ENCODE measurements at regions not wholly inside any gene's neighbourhood (a gene's known extent, or its start where the extent isn't known, plus 50 kb on each side); places are given as distances from the start of the nearest gene placed in this dataset.

DNA sequence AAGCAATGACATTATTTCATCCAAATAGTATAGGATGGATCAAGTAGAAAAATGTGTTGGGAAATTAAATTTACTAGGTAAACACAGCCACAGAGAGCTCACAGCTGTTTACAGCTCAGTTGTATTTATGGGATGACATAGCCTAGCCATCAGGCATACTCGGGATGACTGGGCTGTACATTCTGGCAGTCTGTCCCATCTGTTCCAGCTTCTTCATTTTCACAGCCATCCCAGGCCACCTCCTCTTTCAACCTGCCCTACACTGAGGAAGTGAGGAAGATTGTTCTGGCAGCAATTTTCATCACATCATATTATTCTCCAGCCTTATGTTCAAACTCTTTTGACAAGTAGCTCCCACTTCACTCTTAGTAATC, 98.4 kb upstream of the PFN2 start:
- no peak for DNase-seq (ENCODE audit: low spot score)

DNA sequence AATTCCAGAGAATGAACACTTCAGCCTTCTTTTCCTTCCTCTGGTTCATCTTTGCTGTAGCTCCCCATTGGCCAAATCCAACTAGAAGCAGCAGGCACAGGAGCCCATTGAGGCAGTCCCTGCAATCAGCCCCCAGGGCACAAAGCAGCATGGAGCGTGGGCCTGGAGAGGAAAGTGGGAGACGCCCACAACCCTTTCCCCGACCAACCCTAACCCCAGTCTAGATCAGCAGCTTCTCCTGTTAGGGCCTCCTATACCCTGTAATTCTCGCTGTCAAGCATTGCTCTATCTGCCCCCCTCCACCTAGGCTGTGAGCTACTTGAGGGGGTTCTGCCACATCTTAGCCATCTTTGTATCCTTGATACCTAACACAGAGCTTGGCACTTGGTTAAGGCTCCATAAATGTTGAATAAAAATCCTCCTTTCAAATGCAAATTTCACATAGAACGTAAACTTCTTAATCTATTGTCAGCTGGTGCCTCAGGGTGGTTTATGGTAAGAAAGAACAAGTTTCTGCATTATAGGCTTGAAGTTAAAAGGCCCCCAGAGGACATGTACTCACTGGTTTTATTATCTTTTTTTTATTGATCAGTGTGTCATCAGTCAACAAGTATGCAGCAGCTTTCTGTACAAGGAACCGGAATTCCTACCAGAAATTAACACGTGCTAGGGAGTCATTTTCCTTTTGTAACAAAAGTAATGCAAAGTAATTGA, 97.9 kb upstream of the PFN2 start:
- DNase-seq (ENCODE audit: low spot score): no peak

DNA sequence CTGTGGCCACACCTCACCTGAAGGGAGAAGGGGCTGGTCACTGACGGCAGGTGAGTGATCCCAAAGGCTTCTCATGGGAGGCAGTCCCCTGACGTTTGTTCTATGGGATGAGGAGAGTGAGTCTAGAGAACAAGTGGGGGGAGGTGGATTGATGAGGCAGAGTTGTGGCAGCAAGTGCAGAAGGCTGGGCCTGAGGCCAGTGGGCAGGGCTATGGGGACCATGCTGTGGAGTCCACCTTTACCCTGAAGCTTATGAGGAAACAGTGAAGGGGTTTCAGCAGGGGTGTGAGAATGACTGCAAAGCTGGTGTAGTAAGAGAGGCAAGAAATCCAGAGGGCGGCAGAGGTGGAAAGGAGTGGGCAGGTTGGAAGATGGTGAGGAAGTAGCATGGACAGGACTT, 96.9 kb upstream of the PFN2 start:
- no peak for DNase-seq (ENCODE audit: low spot score)

DNA sequence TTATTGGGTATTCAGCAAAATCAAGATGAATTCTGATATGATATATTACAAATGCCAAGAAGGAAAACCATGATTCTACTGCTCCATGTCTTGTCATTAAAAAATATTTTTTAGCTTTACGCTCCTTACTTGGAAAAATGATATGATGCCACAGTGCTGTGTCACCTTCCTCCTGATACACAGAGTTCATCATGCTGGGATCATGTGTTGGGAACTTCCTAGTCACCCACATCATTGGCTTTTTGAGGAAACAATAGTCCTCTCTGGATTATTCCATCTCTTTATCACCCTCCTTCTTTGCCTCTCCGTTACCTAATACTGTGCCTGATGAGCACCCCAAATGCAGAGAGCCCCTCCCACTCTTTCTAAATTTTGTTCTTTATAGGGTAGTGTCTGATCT, 94.3 kb upstream of the PFN2 start:
- no peak for DNase-seq (ENCODE audit: low spot score)

DNA sequence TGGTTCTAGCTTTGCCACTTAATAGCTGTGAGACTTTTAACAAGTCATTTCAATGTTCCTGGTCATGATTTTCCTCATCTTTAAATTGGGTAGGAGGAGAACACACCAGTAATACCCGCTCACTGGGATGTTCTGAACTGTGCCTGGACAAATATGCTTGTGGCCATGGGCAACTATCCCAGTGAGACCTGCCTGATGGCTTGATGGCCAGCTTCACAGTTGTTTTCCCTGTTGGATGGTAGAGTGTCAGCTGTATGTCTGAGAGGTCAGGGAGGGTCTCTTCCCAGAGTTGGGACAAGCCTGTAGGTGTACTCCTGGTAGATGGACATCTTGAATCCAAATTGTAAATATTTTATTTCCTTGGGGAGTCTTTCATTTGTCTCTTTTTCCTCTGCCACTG, 92.5 kb upstream of the PFN2 start:
- DNase-seq (ENCODE audit: low spot score): no peak

DNA sequence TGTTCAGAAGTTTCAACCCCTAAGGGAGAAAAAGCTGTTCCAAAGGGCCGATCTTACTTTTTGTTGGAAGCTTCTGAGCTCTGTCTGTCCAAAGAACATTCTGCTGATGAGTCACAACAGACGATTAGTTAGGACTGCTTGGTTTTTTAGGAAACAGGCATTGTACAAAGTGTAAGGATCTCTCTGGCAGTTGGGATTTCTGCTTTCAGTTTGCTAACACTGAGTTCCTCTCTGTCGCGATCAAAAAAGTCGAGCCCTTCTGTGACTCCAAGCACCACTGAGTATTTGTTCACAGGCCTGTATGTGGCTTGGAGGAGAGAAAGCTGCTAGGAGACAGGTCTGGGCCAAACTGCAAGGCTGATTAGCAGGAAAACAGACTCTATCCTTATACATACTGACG, 91.8 kb upstream of the PFN2 start:
- no peak for DNase-seq (ENCODE audit: low spot score)

DNA sequence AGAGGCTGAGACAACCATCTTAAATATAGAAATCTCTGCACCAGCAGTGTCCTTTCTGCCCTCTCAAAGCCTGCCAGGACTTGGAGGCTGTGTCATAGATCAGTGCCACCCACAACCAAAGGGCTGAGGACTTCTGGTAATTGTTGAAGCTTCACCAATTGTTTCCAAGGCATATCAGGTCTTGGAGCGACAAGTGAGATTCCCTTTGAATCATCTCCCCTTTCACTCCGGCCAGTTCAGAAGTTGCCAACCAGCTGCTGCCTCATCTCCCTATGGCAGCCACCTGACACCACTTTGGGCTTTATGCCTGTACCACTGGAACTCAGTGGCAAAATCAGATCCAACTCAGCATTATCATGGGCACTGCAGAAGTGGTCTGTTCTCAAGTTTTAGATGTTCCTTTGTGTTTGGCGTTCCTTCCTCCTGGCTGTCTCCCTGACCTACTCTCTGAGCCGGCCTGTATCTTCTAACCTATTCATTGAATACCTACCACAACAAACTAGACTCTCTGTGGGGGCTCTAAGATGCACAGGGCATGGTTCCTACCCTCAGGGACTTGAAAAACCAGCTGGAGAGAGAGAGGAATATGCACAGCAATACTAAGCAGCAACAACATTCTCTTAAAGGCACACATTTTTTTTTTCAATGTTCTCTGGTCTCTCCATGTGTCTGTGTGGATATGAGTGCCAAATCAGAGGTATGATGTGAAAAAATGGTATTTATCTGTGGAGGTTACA, 90.8 kb upstream of the PFN2 start:
- no peak for DNase-seq (ENCODE audit: low spot score)

DNA sequence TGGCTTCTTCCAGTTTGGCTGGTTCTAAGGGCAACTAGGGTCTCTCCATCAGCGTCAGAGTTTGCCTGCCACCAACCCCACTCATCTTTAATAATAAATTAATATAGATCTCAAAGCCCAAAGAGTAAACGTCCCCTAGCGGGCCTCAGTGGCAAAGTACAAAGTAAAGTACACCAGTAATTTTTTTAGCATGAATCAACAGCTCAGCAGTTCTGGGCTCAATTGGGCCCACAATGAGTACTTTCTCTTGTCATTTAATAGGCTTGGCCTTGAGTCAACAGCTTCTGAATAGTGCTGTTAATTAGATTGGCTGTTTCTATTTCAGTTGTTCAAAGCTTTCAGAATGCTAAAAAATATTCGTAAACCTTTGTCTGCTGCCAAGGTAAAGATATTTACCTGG, 89.0 kb upstream of the PFN2 start:
- DNase-seq (ENCODE audit: low spot score): no peak

DNA sequence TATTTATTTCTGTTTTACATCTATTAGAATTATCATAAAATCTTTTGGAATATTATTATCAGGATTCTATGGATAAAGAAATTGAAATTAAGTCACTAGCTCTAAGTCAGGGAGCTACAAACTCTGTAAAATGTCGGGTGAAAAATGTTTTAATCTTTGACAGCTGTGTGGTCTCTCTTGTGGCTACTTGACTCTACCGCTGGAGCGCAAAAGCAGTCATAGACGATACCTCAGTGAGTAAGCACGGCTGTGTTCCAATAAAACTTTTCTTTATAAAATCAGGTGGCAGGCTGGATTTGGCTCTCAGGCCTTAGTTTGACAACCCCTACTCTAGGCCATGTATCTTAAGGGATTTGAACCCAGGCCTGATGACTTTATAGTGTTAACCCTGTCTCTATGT, 88.5 kb upstream of the PFN2 start:
- DNase-seq (ENCODE audit: low spot score): no peak

DNA sequence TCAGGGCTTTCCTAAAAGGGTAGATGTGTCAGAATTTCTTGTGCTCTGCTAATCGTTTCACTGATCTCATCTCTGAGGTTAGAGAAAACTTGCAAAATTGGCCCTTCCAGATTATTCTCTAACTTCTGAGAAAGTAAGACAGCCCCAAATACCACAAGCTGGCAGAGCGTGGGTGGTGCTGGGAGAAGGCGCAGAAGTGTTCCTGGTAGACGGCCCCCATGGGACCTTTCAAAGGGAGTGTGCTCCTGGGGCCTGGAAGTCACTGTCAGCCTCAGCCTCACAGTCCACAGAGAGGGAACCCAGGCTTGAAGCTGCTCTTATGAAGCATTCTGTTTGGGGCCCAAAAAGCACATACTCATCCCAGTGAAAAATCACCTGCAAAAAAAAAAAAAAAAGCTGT, 86.5 kb upstream of the PFN2 start:
- DNase-seq (ENCODE audit: low spot score): no peak

DNA sequence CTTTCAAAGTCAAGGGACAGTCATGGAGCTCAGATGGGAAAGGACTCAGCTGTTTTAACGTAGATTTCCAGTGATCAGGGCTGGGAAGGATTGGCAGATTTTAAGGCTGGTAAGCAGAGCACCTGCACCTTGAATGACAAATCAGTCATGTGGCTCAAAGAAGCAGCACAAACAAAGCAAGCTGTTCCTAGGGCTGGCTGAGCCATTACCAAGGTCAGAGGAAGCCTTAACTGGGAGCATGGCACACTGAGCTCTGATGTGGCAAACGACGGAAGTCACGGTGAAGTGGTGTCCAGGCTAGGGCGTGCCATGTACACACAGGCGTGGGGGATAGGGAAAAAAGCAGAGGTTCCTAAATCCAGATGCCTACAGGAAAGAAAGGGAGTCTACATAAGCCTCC, 84.6 kb upstream of the PFN2 start:
- no peak for DNase-seq (ENCODE audit: low spot score)

DNA sequence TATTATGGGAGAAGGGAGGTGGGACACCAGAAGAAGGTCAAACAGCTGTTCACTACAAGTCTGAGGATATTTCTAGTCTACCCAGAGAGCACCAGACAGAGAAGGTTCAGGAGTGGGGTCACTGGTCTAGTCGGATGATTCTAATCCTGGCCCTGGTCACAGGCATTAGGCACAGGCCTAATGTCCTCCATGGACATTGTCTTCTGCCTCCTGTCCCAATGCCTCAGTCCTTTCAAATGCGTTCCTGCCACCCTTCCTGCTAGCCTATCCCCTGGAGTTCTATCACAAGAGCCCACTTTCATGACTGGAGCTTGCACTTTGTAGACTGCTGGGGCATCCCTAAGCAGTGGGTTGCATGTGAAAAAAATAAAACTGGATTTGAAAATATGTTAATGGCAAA, 83.9 kb upstream of the PFN2 start:
- no peak for DNase-seq (ENCODE audit: low spot score)

DNA sequence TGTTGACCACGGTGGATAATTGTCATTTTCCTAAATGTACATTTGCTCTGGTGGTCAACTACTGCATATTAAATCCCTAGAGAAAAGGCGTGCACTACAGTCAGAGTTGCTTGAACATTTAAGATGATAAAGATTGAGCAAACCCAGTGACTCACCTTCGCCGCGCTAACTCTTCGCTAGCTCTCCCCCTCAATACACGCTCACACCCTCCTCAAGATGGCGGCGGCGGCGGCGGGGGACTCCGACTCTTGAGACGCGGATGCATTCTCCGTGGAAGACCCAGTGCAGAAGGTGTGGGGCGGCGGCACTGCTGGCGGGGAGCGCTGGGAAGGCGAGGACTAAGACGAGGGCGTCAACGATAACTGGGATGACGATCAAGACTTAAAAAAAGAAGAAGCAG, 79.8 kb upstream of the PFN2 start:
- no peak for DNase-seq (ENCODE audit: low spot score)

DNA sequence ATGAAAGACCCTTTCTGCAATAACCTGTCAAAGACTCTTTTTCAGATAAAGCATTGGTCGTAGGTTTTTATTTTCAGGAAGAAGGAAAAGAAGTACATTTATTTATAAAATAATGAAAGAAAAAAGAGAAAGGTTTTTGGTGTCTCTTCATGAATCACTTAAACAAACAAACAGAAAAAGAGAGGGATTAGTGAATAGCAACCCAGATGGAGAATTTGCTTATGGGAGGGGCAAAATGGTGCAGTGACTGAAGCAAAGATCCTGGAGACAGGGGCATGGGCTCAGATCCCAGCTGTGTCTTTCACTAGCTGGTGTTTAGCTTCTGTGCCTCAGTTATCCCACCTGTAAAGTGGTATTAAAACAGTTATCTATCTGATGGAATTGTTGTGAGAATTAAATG, 78.6 kb upstream of the PFN2 start:
- no peak for DNase-seq (ENCODE audit: low spot score)

DNA sequence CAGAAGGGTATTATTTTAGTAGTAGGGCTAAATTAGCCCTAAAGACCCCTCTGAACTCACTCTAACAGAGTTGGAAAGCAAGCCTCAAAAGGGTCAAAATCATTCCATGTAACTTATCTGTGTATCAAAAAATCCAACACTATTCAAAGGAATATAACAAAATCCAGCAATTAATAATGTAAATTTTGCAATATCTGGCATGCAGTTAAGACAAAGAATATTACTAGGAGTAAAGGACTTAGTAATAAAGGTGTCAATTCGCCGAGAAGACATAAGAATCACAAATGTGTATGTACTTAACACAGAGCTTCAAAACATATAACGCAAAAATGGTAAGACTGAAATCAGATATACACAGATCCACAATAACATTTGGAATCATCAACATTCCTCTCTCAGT, 71.2 kb upstream of the PFN2 start:
- no peak for DNase-seq (ENCODE audit: low spot score)

DNA sequence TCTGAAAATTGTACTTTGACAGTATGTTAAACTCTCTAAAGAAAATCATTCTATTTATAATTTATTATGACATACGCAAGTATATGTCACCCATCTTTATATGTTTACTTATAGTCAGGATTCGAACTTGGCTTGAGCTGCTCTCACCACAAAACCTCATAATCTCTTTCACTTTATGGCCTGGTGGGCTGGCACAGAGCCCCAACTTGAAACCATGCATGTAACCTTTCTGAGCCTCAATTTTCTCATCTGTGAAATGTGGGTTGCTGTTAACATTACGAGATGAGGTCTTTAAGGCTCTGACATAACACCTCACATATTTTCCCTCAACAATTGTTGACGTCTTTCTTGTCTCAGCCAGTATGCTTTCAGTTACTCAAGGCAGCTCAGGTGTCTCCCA, 69.4 kb upstream of the PFN2 start:
- no peak for DNase-seq (ENCODE audit: low spot score)

DNA sequence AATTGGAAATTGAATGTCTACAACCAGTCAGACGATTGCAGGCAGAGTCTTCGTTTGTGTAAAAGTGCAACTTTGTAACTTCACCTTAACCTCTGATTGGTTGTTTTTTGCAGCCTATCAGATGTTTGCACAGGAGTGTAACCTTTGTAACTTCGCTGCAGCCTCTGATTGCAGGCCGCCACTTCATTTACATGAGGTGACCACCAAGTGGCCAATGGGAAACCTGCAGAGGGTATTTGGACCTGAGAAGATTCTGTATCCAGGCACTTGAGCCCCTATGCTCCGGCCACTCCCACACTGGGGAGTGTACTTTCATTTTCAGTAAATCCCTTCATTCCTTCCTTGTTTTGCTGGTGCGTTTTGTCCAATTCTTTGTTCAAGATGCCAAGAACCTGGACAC, 68.1 kb upstream of the PFN2 start:
- no peak for DNase-seq (ENCODE audit: low spot score)

DNA sequence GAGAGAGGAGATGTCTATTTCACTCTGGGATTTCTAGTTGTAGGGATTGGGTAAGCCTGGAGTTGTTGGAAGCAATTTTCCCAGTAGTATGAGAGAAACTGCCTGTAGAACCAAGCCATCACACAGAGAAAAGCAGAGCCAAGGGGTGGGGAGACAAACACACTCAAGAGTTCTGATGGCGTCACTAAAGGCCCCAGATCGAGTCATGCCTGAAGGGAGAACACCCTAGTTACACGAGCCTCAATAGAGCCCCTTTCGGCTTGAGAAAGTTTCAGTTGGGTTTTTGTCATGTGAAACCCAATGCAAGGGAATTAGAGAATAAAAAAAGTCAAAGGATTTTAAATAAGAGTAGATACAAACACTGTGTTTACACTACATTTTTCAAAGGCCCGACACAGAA, 66.1 kb upstream of the PFN2 start:
- no peak for DNase-seq (ENCODE audit: low spot score)

DNA sequence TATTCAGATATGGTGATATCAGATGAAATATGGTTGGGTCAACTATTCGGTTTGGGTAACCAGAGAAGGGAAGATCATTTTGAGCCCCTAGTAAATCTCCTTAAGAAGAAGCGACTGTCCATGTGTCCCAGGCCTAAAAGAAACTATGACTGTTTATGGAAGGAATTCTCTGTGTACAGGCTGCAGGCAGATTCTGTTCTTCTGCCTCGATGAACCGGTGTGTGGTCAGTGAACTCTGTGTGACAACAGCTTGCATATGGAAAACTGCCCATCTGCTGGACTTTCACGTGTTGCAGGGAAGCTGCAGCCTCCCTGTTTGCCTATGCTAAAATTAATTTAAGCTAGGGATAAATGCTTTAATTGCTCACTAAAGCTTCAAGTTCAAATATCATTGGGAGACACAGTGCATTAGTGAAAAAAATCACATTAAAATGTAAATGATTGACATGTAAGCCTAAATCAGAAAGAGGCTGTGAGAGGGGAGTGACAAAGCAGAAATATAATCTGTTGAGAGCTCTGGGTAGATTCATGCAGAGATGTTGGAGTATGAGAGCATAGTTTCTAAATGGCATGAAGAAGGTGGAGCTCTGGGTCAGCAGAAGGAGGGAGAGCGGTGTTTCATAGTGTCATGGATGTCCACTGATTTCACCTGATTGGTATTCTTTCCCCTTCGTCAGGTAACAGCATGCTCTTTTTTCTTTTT, 65.4 kb upstream of the PFN2 start:
- no peak for DNase-seq (ENCODE audit: low spot score)

DNA sequence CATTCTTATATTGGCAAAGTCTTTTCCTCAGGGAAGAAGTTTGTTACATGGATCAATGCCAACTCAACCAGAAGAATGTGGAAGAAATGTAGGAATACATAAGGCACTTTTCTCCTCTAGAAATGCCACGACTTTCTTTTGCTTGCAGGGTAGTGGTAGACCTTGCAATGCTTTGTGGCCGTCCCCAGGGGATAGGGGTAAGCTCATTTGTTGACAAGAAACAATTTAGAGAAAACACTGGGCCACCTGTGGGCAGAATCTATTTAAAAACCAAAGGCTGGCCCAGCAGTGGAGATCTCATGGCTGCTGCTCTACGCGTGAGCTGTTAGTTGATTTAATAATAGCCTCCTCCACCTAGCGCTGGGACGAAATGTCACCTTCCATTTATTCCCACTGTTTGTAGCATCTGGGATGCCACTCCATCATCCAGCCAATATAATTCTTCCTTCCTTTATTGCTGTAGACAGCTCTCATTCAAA, 64.6 kb upstream of the PFN2 start:
- DNase-seq (ENCODE audit: low spot score): no peak

DNA sequence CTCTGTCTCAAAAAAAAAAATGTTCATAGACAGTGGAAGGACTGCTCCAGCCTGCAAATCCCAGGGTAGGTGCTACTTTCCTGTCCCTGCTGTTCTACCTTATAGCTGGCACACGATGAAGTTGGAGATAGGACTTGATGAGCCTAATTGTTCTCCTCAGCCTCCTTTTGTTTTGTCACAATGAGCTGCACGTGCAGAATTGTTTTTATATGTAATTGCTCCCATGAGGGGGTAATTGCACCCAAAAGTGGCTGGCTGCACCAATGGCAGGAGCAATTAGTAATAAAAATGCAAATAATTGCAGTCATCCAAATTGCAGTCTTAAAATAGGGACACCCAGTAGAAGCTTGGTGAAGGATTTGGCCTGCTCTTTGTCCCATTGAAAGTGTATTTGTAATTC, 63.0 kb upstream of the PFN2 start:
- DNase-seq (ENCODE audit: low spot score): no peak

DNA sequence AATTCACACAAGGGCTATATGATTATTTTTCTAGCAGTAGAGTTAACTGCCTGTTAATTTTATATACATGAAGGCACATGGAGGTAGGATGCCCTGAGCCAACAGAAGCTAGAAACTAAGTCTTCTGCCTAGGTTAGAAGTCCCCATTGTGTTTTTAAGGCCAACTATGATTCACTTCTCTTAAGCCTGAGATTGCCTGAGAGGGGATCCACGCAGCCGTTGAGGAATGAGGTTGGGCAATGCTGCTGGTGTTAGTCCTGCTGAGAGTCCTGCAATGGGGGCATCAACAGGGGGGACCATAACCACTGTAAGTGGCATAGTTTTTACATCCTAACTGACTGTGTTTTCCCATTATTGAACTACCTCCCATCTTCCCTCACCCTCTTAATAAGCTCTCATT, 60.1 kb upstream of the PFN2 start:
- DNase-seq (ENCODE audit: low spot score): no peak

DNA sequence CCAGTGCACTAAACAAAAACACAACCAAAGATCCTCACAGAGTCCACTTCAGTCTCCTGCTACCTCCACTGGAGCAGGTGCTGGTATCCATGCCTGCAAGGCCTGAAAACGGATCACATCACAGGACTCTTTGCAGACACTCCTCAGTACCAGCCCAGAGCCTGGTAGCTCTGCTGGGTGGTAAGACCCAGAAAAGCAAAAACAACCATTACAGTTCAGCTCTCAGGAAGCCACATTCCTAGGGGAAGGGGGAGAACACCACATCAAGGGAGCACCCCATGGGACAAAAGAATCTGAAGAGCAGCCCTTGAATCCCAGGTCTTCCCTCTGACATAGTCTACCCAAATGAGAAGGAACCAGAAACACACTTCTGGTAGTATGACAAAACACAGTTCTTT, 52.5 kb upstream of the PFN2 start:
- DNase-seq (ENCODE audit: low spot score): no peak

All from ureter (tissue), 1 donor.